GM12878 (cell line): ENCODE measurements at regions not wholly inside any gene's neighbourhood (a gene's known extent, or its start where the extent isn't known, plus 50 kb on each side); places are given as distances from the start of the nearest gene placed in this dataset.
"Not testable (repeated sequence)": the region's sequence is repeated elsewhere in the genome, so short reads cannot be mapped to it uniquely, and the experiment has no call there.

Experiments used
- CTCF ChIP-seq, 3 experiments: IDR thresholded peaks in 2 of 3; conservative IDR thresholded peaks in 1 of 3; 2 replicates each; pipeline ENCODE4 v1.5.1; 2011; ENCODE audit warnings: low read depth in 3 of 3, low read length in 3 of 3, mild to moderate bottlenecking in 3 of 3, control low read depth in 2 of 3, moderate library complexity in 2 of 3, inconsistent platforms in 1 of 3, mixed read lengths in 1 of 3; ENCODE audit not compliant: control insufficient read depth in 2 of 3, insufficient read depth in 1 of 3; ENCODE audit errors: extremely low read depth in 1 of 3
- E2F8 ChIP-seq: fragments of 450-650 bp; IDR thresholded peaks from 2 replicates; pipeline ENCODE4 v1.6.1; 2018; ENCODE audit warnings: mild to moderate bottlenecking, low read depth, moderate library complexity; ENCODE audit not compliant: partially characterized antibody
- HDAC6 ChIP-seq: fragments of 200-600 bp; sonication (generic); IDR thresholded peaks from one replicate; pipeline ENCODE4 v1.8.0; 2017; ENCODE audit warnings: antibody characterized with exemption; ENCODE audit not compliant: unreplicated experiment
- KAT2A ChIP-seq: conservative IDR thresholded peaks from 2 replicates; pipeline ENCODE4 v1.6.1; 2011; ENCODE audit warnings: low read depth, low read length; ENCODE audit not compliant: control insufficient read depth
- POLR2A ChIP-seq: IDR thresholded peaks from 2 replicates; pipeline ENCODE4 v1.6.1; 2011; ENCODE audit warnings: low read depth, mild to moderate bottlenecking, low read length
- POLR2AphosphoS5 ChIP-seq: IDR thresholded peaks from 2 replicates; pipeline ENCODE4 v1.6.1; 2011; ENCODE audit warnings: mild to moderate bottlenecking, low read length, inconsistent platforms
- RAD21 ChIP-seq: IDR thresholded peaks from 2 replicates; pipeline ENCODE4 v1.6.1; 2011; ENCODE audit warnings: mild to moderate bottlenecking, low read depth, low read length, moderate library complexity; ENCODE audit not compliant: insufficient read depth
- STAT3 ChIP-seq: IDR thresholded peaks from 2 replicates; pipeline ENCODE4 v1.6.1; 2011; ENCODE audit warnings: low read depth, low read length, improper control_type of control experiment
- SUZ12 ChIP-seq: fragments of 200-600 bp; sonication (generic); IDR thresholded peaks from one replicate; pipeline ENCODE4 v1.6.1; 2018; ENCODE audit warnings: antibody characterized with exemption, mild to moderate bottlenecking; ENCODE audit not compliant: unreplicated experiment

- not testable (repeated sequence) for TF ChIP-seq POLR2AphosphoS5; SUZ12; CTCF (IDR thresholded peaks at IDR 0.05 in 2 of 3, conservative IDR thresholded peaks at IDR 0.05 in 1 of 3; ENCODE audit: control insufficient read depth in 2 of 3, extremely low read depth in 1 of 3, insufficient read depth in 1 of 3, low read depth in 3 of 3, low read length in 3 of 3); HDAC6; E2F8; RAD21; KAT2A; STAT3; POLR2A
These were observed 89.5 kb upstream of the POMZP3 start for GRCh38 chr7:76716551-76716950.
